ENCODE measurements at regions not wholly inside any gene's neighbourhood (a gene's known extent, or its start where the extent isn't known, plus 50 kb on each side); places are given as distances from the start of the nearest gene placed in this dataset.

- TF ChIP-seq POLR2A (IDR thresholded peaks at IDR 0.05; ENCODE audit: low read length) (no peak), GATA1 (IDR thresholded peaks at IDR 0.05; ENCODE audit: low read depth, low read length) (no peak)
Observed at GRCh38 chr5:94057217-94057616, 315.8 kb upstream of the POU5F2 start.
